ENCODE measurements at regions not wholly inside any gene's neighbourhood (a gene's known extent, or its start where the extent isn't known, plus 50 kb on each side); places are given as distances from the start of the nearest gene placed in this dataset.

DNA sequence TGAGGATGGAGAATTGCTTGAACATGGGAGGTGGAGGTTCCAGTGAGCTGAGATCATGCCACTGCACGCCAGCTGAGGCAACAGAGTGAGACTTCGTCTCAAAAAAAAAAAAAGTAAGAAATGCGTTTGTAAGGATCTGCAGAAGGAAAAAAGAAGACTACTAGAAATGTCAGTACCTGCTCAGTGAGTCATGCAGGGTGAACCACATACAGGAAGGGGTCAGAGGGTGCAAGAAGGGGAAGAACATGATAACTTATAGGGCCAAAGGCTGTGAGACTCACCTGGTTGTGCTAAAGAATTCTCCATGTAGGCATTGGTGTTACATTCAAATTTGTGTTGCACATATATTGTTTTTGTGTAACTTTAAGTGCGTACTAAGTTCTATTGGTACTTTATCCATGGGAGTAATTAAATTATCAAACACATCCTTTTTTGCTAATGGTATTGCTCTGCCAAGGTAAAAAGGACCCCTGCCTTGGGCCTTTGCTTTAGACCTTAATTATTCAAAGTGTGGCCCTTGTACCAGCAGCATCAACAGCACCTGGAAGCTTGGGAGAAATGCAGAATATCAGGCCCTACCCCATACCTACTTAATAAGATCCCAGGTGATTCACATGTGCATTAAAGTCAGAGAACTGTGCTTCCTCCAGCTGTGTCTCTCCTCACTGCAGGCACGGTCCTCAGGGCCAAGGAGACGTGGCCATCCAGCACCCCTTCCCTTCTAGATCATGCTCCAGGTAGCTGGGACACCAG lies 96.4 kb upstream of the PPP2R5A start:
- H3K27ac ChIP-seq: peak overlapping the region in 3 of 4 donors; percentile 27 to 56 (median 45)
- TF ChIP-seq, protein P1, sequence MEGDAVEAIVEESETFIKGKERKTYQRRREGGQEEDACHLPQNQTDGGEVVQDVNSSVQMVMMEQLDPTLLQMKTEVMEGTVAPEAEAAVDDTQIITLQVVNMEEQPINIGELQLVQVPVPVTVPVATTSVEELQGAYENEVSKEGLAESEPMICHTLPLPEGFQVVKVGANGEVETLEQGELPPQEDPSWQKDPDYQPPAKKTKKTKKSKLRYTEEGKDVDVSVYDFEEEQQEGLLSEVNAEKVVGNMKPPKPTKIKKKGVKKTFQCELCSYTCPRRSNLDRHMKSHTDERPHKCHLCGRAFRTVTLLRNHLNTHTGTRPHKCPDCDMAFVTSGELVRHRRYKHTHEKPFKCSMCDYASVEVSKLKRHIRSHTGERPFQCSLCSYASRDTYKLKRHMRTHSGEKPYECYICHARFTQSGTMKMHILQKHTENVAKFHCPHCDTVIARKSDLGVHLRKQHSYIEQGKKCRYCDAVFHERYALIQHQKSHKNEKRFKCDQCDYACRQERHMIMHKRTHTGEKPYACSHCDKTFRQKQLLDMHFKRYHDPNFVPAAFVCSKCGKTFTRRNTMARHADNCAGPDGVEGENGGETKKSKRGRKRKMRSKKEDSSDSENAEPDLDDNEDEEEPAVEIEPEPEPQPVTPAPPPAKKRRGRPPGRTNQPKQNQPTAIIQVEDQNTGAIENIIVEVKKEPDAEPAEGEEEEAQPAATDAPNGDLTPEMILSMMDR (IDR thresholded peaks at IDR 0.05 in 4 of 5, conservative IDR thresholded peaks at IDR 0.05 in 1 of 5): no peak
- no peak for TF ChIP-seq POLR2A (IDR thresholded peaks at IDR 0.05)
- intact Hi-C loops (cut with DNase I; ENCODE audit: low total_unique reads): no loop called here

DNA sequence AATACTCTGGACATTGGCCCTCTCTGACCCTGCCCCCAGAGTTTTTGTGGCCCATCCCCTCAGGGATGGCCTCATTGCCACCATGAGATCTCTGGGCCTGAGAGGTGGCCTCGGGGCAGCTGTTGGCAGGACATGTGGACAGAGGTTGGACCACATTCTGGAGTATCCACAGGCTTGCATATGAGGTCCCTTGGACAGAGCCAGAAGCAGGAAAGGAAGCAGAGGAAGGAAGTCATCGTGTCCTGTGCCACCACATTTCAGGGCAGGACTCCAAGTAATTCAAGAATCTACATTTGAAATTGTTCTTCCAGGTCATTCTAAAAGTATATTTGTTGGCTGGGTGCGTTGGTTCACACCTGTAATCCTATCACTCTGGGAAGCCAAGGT lies 95.9 kb upstream of the PPP2R5A start:
- Histone ChIP-seq H3K4me3 (no peak overlapping the region), H3K36me3 (no peaks in the 10 kb centered on the region), H3K27me3 (no peaks in the 10 kb centered on the region), H3K9me3 (no peaks in the 10 kb centered on the region), H3K4me1 (peaks cover 16 to 18% of the 10 kb centered on the region in 2 donors), H3K27ac (peak overlapping the region in 2 of 4 donors; percentile 45 to 56)
- TF ChIP-seq, protein P1 (IDR thresholded peaks at IDR 0.05 in 4 of 5, conservative IDR thresholded peaks at IDR 0.05 in 1 of 5): no peak
- no peak for TF ChIP-seq POLR2A (IDR thresholded peaks at IDR 0.05)
- in situ Hi-C loops (cut with MboI; ENCODE audit: low sequenced_read_pairs in 4 of 4): no loop called here
- ATAC-seq: peak in 1 of 2 donors; percentile 49
- no peak for DNase-seq
- intact Hi-C loops (cut with DNase I; ENCODE audit: low total_unique reads): no loop called here

More for the DNA sequence above, 96.4 kb upstream of the PPP2R5A start:
- Histone ChIP-seq H3K4me3 (no peak overlapping the region), H3K36me3 (no peaks in the 10 kb centered on the region), H3K9me3 (no peaks in the 10 kb centered on the region), H3K4me1 (peaks cover 16 to 18% of the 10 kb centered on the region in 2 donors), H3K27me3 (no peaks in the 10 kb centered on the region)
- ATAC-seq (no peak), DNase-seq (no peak)
- in situ Hi-C loops (cut with MboI; ENCODE audit: low sequenced_read_pairs in 4 of 4): no loop called here

DNA sequence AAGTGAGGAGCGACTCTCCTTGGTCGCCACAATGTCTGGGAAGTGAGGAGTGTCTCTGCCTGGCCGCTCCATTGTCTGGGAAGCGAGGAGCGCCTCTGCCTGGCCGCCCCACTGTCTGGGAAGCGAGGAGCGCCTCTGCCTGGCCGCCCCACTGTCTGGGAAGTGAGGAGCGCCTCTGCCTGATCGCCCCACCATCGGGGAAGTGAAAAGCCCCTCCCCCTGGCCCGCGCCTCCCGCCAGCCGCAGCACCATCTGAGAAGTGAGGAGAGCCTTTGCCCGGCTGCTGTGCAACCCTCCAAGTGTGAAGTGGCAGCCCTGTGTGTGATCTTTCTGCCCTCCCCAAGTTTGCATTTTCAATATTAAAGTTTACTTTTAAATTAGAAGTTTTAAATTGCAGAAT lies 95.0 kb upstream of the PPP2R5A start:
- Histone ChIP-seq H3K36me3 (no peaks in the 10 kb centered on the region), H3K4me1 (peaks cover 16 to 18% of the 10 kb centered on the region in 2 donors), H3K27ac (no peak overlapping the region), H3K9me3 (no peaks in the 10 kb centered on the region), H3K4me3 (no peak overlapping the region), H3K27me3 (no peaks in the 10 kb centered on the region)
- ATAC-seq (no peak), DNase-seq (no peak)
- in situ Hi-C loops (cut with MboI; ENCODE audit: low sequenced_read_pairs in 4 of 4) (no loop called here), intact Hi-C loops (cut with DNase I; ENCODE audit: low total_unique reads) (no loop called here)
- TF ChIP-seq, protein P1 (IDR thresholded peaks at IDR 0.05 in 4 of 5, conservative IDR thresholded peaks at IDR 0.05 in 1 of 5): no peak
- no peak for TF ChIP-seq POLR2A (IDR thresholded peaks at IDR 0.05)

DNA sequence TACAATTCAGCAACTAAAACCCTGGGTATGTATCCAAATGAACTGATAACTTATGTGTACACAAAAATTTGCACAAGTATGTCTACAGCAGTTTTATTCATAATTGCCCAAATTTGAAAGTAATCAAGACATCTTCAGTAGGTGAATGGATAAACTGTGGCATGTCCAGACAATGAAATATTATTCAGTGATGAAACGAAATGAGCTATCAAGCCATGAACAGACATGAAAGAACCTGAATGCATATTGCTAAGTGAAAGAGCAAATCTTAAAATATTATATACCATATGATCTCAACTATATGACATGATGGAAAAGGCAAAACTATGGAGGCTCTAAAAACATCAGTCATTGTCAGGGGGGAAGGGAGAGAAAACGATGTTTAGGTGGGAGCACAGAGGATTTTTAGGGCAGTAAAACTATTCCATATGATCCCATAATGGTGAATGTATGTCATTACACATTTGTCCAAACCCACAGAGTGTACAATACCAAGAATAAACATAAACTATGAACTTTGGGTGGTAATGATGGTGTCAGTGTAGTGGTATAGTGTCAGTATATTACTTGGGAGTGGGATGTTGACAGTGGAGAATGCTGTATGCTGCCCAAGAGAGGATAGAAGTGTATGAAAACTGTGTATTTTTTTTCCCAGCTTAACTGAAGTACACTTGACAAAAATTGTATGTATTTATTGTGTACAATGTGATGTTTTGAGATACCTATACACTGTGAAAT lies 92.8 kb upstream of the PPP2R5A start:
- Histone ChIP-seq H3K4me1 (peaks cover 16 to 17% of the 10 kb centered on the region in 2 donors), H3K27ac (no peak overlapping the region), H3K27me3 (no peaks in the 10 kb centered on the region), H3K4me3 (no peak overlapping the region), H3K36me3 (no peaks in the 10 kb centered on the region), H3K9me3 (no peaks in the 10 kb centered on the region)
- no peak for TF ChIP-seq POLR2A (IDR thresholded peaks at IDR 0.05)
- TF ChIP-seq, protein P1 (IDR thresholded peaks at IDR 0.05 in 4 of 5, conservative IDR thresholded peaks at IDR 0.05 in 1 of 5): no peak
- in situ Hi-C loops (cut with MboI; ENCODE audit: low sequenced_read_pairs in 4 of 4): no loop called here
- no peak for ATAC-seq
- intact Hi-C loops (cut with DNase I; ENCODE audit: low total_unique reads): no loop called here
- no peak for DNase-seq
